GM21360 (cell line): ENCODE measurements at regions not wholly inside any gene's neighbourhood (a gene's known extent, or its start where the extent isn't known, plus 50 kb on each side); places are given as distances from the start of the nearest gene placed in this dataset.
"Not testable (repeated sequence)": the region's sequence is repeated elsewhere in the genome, so short reads cannot be mapped to it uniquely, and the experiment has no call there.

ENCODE experiments used
- ATAC-seq: cut with Tn5 transposase; IDR thresholded peaks from one replicate; pipeline ENCODE4 v1.9.1; 2021; ENCODE audit warnings: mild to moderate bottlenecking, moderate library complexity; ENCODE audit not compliant: unreplicated experiment

- no peak for ATAC-seq
Measured at GRCh38 chr2:76050196-76050595, 339.5 kb upstream of the GCFC2 start.

DNA sequence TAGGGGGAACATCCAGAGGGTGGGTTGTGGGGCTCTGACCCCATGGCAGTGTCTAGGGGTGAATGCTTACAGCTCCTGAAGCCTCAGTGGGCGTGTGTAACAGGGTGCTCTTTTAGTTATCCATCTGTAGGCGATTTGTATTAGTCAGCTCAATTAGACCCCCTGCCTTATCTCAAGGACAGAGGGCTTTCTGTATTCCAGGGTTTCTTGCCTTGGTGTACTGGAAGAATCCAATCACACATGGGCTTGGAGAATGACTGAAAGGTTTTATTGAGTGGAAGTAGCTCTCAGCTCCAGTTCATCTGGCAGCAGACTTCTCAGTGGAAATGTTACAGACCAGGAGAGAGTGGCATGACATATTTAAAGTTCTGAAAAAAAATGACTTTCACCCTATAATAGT lies 334.0 kb upstream of the GCFC2 start:
- no peak for ATAC-seq

GRCh38 chr2:76039505-76039904 lies 328.8 kb upstream of the GCFC2 start:
- no peak for ATAC-seq

GRCh38 chr2:76027761-76028160 lies 317.0 kb upstream of the GCFC2 start:
- ATAC-seq: no peak

DNA sequence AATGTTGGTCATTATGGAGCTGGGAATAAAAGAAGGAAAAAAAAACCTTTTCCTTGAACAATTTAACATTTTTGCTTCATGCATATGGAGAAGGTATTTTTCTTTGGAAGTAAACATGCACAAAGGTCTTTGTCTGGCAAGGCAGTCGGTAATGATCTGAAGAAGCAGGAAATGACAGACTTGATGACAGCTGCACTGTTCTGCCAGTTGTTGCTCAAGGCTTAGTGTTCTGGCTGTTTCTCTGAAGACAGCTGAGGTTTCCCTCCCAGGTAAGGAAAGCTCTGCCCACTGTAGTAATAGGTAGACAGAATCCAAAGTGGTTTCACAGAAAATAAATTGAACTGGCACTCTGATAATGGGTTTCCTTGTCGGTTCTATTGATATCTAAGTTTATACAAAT lies 308.4 kb upstream of the GCFC2 start:
- no peak for ATAC-seq

GRCh38 chr2:76009484-76009883 lies 298.8 kb upstream of the GCFC2 start:
- ATAC-seq: no peak

DNA sequence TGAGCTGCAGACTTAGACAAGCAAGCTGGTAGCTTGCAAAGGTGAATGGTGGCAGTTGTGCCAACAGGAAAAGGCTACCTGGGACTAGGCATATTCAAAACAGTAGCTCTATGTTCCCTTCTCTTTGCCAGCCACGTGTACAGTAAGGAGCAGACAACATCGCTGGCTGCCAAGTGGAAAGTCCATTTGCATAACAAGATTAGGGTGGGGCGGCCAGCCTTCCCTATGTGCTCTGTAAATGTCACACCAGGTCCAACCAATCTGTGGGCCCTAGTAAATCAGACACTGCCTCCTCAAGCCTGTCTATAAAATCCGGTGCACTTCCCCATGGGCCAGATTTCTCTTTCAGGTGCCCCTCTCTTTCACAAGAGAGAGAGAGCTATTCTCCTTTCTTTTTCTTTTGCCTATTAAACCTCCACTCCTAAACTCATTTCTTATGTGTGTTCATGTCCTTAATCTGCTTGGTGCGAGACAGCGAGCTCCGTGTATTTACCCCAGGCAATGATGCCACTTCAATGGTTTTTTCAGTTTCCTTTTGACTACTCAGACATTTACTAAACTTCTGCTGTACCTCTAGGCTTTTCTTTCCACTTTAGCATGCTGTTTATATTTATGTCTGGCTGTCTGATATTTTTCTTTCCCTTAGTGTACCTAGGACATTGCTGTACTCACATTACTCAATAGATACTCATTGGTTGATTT lies 297.4 kb upstream of the GCFC2 start:
- peak; percentile 88 for ATAC-seq

DNA sequence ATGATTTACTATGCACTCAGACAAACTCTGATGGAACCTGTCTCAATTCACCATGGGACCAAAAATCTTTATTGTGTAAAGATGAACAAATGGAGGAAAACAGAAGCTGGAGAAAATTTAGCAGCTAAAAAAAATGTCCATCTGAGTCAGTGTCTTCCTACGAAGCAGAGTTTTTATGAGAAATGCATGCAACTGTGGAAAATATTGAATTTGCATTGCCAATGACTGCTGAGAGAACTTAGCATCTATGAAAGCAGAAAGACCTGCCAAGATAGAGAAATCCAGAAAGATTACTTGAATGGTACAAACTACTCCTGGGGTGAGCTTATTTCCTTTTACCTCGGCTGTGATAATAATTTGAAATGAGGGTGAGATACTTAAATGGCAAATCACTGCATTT lies 289.7 kb upstream of the GCFC2 start:
- no peak for ATAC-seq

- no peak for ATAC-seq
Measured at GRCh38 chr2:75998451-75998850, 287.7 kb upstream of the GCFC2 start.

DNA sequence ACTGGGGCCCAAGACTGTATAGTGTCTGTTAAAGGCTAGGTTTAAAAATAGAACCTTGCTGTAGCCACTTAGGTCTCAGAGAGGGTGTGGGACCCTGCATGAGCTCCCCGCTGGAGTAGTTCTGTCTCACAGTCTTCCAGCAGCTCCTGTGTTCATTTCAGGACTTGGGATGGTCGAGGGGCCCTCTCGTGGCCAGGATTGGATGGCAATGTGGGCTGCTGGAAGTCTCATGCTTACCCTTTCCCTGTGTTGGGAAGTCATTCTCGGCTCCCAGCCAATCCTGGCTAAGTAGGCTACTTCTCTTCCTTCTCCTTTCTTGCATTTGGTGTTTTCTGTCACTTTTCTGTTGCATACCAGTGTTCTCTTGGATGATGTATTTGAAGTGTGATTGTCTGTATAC lies 284.0 kb upstream of the GCFC2 start:
- ATAC-seq: no peak

- not testable (repeated sequence) for ATAC-seq
Measured at GRCh38 chr2:75988622-75989021, 277.9 kb upstream of the GCFC2 start.

- ATAC-seq: no peak
Measured at GRCh38 chr2:75986617-75987016, 275.9 kb upstream of the GCFC2 start.

GRCh38 chr2:75982719-75983118 lies 272.0 kb upstream of the GCFC2 start:
- no peak for ATAC-seq

GRCh38 chr2:75964646-75965045 lies 253.9 kb upstream of the GCFC2 start:
- no peak for ATAC-seq

DNA sequence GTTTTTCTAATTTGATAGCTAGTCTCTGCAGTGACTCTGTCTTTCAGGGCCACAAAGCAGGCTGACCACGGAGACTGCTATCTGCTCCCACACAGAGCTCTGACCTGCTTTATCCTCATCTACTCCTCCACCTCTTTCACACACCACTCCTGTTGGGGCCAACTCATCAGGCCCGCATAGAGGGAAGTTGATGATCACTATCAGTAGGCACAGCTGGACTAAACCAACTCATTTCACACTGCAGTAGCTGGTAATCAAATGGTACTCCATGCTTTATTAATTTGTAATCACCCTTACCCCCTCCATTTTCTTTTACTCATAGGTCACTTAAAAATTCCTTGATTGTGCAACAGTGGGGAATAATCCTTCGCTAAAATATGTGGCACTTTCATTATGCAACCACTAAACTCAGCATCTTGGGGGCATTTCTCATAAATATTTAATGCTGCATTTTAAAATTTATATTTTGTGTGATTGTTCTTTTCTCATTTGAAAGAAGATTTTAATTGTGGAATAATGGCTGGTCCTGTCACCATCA lies 249.8 kb upstream of the GCFC2 start:
- ATAC-seq: no peak

- no peak for ATAC-seq
Measured at GRCh38 chr2:75959724-75960471, 249.2 kb upstream of the GCFC2 start.

DNA sequence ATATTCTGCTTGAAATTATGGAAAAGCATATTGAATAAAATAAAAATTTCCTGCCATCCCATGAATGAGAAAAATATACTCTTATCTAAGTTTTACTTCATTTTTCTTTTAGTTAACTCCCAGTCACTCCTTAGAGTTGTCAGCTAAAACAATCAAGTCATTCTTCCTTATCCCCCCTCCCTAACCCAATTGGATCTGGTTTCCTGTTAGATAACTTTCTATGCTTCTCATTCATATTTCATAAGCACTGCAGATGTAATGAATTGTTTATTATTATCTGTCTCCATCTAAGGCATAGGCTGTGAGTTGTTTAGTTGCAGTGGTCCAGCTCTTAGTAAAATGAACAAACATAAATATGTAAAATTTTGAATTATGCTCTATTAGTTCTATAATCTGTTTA lies 244.0 kb upstream of the GCFC2 start:
- no peak for ATAC-seq

DNA sequence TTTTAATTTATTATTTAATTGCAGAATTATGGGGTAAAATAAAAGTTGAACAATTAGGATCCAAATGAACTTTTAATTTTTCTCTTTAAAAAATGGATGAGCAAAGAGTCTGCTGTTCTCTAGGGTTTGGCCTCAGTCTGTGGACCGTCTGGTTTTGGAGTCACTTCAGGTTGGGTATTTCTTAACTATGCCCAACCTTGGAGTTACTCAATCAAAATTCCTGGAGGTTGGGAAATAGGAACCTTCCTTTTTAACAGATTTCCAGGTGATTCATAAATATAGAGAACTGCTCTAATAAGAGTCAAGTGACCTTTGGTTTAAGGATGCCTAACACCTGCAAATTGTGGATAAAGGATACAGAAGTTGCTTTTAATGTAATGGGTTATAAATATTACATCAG lies 241.5 kb upstream of the GCFC2 start:
- ATAC-seq: no peak

DNA sequence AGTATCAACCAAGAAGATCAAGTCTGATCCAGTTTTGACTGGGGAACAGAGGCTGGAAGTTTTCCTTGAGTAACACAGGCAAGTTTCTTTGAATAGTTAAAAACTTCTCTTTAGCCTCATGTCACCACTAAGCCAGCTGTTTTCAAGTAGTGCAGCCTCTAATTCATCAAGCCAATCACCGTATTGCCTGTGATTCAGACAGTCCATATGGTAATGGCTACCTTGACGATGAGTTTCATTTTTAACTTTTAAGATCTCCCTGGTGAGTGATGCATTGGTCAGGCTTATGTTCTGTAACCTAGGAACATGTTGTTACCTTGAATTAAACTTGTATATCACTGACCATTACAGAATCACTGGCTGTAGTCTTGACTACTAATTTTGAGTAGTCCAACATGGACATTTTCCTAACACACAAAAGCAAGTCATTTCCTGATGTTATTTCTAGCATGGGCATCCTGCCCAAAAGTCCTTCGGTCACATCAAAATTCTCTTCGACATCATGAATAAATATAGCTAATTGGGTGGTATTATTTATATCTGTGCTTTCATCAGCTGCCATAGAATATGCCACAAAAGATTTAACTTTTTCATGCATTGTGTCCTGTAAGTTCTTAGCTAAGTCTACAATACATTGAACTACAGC lies 238.8 kb upstream of the GCFC2 start:
- ATAC-seq: no peak

GRCh38 chr2:75936311-75936710 lies 225.6 kb upstream of the GCFC2 start:
- no peak for ATAC-seq

- ATAC-seq: no peak
Measured at GRCh38 chr2:75932996-75933395, 222.3 kb upstream of the GCFC2 start.

GRCh38 chr2:75928093-75928492 lies 217.4 kb upstream of the GCFC2 start:
- ATAC-seq: no peak
